ENCODE measurements at regions not wholly inside any gene's neighbourhood (a gene's known extent, or its start where the extent isn't known, plus 50 kb on each side); places are given as distances from the start of the nearest gene placed in this dataset.

DNA sequence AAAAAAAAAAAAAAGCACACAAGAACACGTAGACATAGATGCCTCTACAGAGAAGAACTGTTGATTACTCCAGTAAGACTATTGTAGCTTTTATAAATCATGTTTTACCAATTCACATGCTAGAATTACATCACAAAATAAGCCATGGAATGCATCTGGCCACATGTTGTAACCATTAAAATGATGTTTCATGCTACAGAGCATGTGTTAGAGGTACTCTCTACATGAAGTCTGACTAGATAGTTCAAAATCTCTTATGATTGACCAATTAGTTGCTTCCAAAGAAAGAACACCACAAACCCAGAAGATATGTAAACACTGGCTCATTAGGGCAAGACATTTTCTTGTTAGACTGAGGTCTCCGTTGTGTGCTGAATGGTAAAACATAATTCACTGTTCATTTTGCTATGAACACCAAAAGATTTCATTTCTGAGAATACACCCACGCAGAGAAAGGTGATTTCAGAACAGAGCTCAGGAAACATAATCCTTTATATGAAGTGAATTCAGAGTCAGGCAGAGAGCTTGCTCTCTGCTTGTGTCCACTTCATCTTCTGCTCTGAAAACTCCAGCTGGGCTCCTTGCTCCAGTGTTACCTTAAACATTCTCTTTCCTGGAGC is 411.4 kb upstream of the SOX9 start:
- no peak overlapping the region for H3K4me3 ChIP-seq
- intact Hi-C loops (cut with DNase I) = no loop called here
- no peaks in the 10 kb centered on the region for H3K9me3 ChIP-seq

DNA sequence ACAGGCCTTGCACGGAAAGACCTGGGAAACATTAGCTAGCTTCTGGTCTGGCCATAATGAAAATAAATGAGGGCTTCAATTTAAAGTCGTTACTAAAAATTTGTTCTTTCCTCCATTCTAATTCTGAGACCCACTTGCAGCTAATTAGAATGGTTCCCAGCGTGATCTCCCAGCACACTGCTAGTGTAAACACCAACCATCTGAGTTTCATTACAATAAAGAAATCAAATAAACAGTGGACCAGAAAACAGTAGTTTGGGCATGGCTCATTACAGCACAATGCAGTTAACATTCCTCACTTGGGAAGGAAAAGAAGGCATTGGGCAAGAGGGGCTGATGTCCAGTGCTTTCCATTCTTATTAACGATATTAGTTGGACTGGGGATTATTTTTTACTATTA is 410.9 kb upstream of the SOX9 start:
- H3K4me1 ChIP-seq = no peaks in the 10 kb centered on the region
- no peaks in the 10 kb centered on the region for H3K9me3 ChIP-seq
- no peak for TF ChIP-seq POLR2A (IDR thresholded peaks at IDR 0.05)
- no peak for TF ChIP-seq POLR2AphosphoS5 (IDR thresholded peaks at IDR 0.05; ENCODE audit: insufficient read depth in 1 of 2, low read depth in 1 of 2)
- TF ChIP-seq, protein P1, sequence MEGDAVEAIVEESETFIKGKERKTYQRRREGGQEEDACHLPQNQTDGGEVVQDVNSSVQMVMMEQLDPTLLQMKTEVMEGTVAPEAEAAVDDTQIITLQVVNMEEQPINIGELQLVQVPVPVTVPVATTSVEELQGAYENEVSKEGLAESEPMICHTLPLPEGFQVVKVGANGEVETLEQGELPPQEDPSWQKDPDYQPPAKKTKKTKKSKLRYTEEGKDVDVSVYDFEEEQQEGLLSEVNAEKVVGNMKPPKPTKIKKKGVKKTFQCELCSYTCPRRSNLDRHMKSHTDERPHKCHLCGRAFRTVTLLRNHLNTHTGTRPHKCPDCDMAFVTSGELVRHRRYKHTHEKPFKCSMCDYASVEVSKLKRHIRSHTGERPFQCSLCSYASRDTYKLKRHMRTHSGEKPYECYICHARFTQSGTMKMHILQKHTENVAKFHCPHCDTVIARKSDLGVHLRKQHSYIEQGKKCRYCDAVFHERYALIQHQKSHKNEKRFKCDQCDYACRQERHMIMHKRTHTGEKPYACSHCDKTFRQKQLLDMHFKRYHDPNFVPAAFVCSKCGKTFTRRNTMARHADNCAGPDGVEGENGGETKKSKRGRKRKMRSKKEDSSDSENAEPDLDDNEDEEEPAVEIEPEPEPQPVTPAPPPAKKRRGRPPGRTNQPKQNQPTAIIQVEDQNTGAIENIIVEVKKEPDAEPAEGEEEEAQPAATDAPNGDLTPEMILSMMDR (IDR thresholded peaks at IDR 0.05) = no peak
- no peaks in the 10 kb centered on the region for H3K27me3 ChIP-seq
- H3K36me3 ChIP-seq = no peaks in the 10 kb centered on the region
- no peak overlapping the region for H3K4me3 ChIP-seq
- H3K27ac ChIP-seq = no peak overlapping the region
- no peak for DNase-seq (ENCODE audit: extremely low spot score in 2 of 2)
- intact Hi-C loops (cut with DNase I) = no loop called here

More for the DNA sequence above, 411.4 kb upstream of the SOX9 start:
- no peak for DNase-seq (ENCODE audit: extremely low spot score in 2 of 2)
- Histone ChIP-seq H3K36me3 (no peaks in the 10 kb centered on the region), H3K4me1 (no peaks in the 10 kb centered on the region), H3K27ac (no peak overlapping the region), H3K27me3 (no peaks in the 10 kb centered on the region)
- TF ChIP-seq POLR2A (IDR thresholded peaks at IDR 0.05) = no peak
- TF ChIP-seq POLR2AphosphoS5 (IDR thresholded peaks at IDR 0.05; ENCODE audit: insufficient read depth in 1 of 2, low read depth in 1 of 2) = no peak
- TF ChIP-seq, protein P1 (IDR thresholded peaks at IDR 0.05) = no peak

DNA sequence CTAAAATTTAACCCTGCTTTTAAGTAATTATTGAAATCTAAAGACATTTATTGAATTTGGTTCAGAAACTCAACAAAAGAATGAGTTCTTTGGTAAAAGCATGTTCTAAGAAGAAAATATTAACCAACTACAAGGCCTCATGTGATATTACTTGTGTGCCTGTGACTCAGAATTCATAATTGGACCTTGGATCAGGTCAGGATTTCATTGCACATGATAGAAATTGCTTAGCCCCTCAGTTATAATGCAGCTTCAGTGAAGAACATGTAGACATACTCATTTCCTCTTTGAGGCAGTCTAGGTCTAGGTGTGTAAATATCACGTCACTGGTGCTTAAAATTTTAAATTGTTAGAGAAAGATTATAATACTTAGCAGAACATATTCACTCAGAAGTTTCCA is 410.0 kb upstream of the SOX9 start:
- Histone ChIP-seq H3K9me3 (no peaks in the 10 kb centered on the region), H3K27ac (no peak overlapping the region), H3K4me3 (no peak overlapping the region), H3K4me1 (no peaks in the 10 kb centered on the region), H3K27me3 (no peaks in the 10 kb centered on the region), H3K36me3 (no peaks in the 10 kb centered on the region)
- no peak for DNase-seq (ENCODE audit: extremely low spot score in 2 of 2)
- intact Hi-C loops (cut with DNase I) = no loop called here
- TF ChIP-seq POLR2AphosphoS5 (IDR thresholded peaks at IDR 0.05; ENCODE audit: insufficient read depth in 1 of 2, low read depth in 1 of 2) (no peak), POLR2A (IDR thresholded peaks at IDR 0.05) (no peak)
- TF ChIP-seq, protein P1 (IDR thresholded peaks at IDR 0.05) = no peak

DNA sequence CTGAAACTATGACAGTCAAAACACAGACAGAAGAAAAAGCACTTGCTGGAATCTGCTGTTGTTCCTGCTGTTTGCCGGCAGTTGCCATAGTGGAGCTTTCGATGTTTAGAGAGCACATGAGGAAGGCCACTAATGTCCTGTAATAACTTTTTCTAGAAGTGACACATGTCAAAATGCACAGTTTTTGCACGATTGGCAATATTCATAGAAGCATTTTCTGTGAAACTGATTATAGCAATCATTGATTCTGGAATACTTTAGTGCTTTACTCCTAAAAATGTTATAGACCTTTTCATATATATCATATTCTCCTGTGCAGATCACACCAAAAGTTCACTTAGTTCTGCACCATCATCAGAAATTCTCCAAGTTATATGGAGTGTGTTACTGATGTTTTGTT is 407.0 kb upstream of the SOX9 start:
- intact Hi-C loops (cut with DNase I) = no loop called here
- no peak overlapping the region for H3K4me3 ChIP-seq
- H3K27ac ChIP-seq = no peak overlapping the region
- H3K27me3 ChIP-seq = no peaks in the 10 kb centered on the region
- DNase-seq (ENCODE audit: extremely low spot score in 2 of 2) = no peak
- no peaks in the 10 kb centered on the region for H3K36me3 ChIP-seq
- TF ChIP-seq POLR2A (IDR thresholded peaks at IDR 0.05) (no peak), POLR2AphosphoS5 (IDR thresholded peaks at IDR 0.05; ENCODE audit: insufficient read depth in 1 of 2, low read depth in 1 of 2) (no peak)
- TF ChIP-seq, protein P1 (IDR thresholded peaks at IDR 0.05) = no peak
- H3K4me1 ChIP-seq = no peaks in the 10 kb centered on the region
- H3K9me3 ChIP-seq = no peaks in the 10 kb centered on the region

DNA sequence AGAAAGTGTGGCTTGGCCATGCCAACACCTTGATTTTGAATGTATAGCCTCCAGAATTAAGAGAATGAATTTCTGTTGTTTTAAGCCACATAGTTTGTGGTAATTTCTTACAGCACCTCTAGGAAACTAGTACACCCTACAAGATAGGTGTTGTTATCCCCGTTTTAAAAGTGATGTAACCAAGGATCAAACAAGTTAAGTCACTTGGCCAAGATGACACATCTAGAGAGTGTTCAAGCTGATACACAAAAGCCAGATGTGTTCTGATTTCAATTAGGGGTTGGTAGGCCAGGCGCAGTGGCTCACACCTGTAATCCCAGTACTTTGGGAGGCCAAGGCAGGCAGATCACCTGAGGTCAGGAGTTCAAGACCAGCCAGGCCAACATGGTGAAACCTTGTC is 396.5 kb upstream of the SOX9 start:
- Histone ChIP-seq H3K36me3 (no peaks in the 10 kb centered on the region), H3K27ac (no peak overlapping the region), H3K9me3 (no peaks in the 10 kb centered on the region), H3K4me1 (no peaks in the 10 kb centered on the region), H3K27me3 (no peaks in the 10 kb centered on the region), H3K4me3 (no peak overlapping the region)
- TF ChIP-seq POLR2AphosphoS5 (IDR thresholded peaks at IDR 0.05; ENCODE audit: insufficient read depth in 1 of 2, low read depth in 1 of 2) (no peak), POLR2A (IDR thresholded peaks at IDR 0.05) (no peak)
- TF ChIP-seq, protein P1 (IDR thresholded peaks at IDR 0.05) = no peak
- no peak for DNase-seq (ENCODE audit: extremely low spot score in 2 of 2)
- intact Hi-C loops (cut with DNase I) = no loop called here

All from vagina (tissue), 2 donors.